Stomach (tissue), 4 donors: ENCODE measurements at regions not wholly inside any gene's neighbourhood (a gene's known extent, or its start where the extent isn't known, plus 50 kb on each side); places are given as distances from the start of the nearest gene placed in this dataset.
"Not testable (repeated sequence)": the region's sequence is repeated elsewhere in the genome, so short reads cannot be mapped to it uniquely, and the experiment has no call there.

ENCODE experiments used
- EP300 ChIP-seq: sonication (generic); formaldehyde crosslinking; IDR thresholded peaks from one replicate; pipeline ENCODE4 v1.6.1; 2017; ENCODE audit warnings: antibody characterized with exemption
- POLR2AphosphoS5 ChIP-seq, 3 donors: sonication (generic); formaldehyde crosslinking; IDR thresholded peaks; one replicate each; pipeline ENCODE4 v1.6.1; 2016; ENCODE audit warnings: antibody characterized with exemption in 3 of 3
- TF ChIP-seq, protein P1 (sequence below), 7 experiments: fragments of 450-650 bp in 4 of 7; fragments of 200-600 bp in 3 of 7; sonication (generic) in 3 of 7; IDR thresholded peaks; one replicate each; pipeline ENCODE4 v1.5.1; 2016 to 2019; ENCODE audit warnings: antibody characterized with exemption in 7 of 7, control low read depth in 2 of 7, mild to moderate bottlenecking in 1 of 7

DNA sequence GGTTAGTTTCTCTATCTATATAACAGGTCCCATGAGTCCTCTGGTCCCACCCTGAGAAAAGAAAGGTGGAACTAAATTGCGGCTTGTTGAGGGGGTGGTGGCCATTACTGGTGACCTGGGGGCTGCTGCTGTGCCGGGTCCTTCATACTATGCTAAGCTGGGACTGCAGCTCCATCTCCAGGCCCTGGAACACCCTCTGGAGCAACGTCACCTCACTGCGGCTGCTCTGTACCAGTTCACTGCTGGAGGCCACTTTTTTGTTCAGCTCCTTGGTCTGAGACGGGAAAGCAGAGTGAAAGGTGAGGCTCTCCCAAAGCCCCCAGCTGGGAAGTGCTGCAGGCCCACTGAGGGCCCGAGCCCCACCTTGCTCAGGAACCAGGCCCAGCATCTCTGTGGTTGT is 140.7 kb downstream of the CCDC144A start:
- TF ChIP-seq, protein P1, sequence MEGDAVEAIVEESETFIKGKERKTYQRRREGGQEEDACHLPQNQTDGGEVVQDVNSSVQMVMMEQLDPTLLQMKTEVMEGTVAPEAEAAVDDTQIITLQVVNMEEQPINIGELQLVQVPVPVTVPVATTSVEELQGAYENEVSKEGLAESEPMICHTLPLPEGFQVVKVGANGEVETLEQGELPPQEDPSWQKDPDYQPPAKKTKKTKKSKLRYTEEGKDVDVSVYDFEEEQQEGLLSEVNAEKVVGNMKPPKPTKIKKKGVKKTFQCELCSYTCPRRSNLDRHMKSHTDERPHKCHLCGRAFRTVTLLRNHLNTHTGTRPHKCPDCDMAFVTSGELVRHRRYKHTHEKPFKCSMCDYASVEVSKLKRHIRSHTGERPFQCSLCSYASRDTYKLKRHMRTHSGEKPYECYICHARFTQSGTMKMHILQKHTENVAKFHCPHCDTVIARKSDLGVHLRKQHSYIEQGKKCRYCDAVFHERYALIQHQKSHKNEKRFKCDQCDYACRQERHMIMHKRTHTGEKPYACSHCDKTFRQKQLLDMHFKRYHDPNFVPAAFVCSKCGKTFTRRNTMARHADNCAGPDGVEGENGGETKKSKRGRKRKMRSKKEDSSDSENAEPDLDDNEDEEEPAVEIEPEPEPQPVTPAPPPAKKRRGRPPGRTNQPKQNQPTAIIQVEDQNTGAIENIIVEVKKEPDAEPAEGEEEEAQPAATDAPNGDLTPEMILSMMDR (IDR thresholded peaks at IDR 0.05) = not testable (repeated sequence)
- TF ChIP-seq EP300; POLR2AphosphoS5 (IDR thresholded peaks at IDR 0.05): not testable (repeated sequence)
